SIG-M5 treated with dmso at 0.1 percent for 504 hours (cell line): ENCODE measurements at regions not wholly inside any gene's neighbourhood (a gene's known extent, or its start where the extent isn't known, plus 50 kb on each side); places are given as distances from the start of the nearest gene placed in this dataset.

Source experiments
- DNase-seq: peaks from one replicate; lab custom pipeline; 2025; ENCODE audit not compliant: unreplicated experiment; lab: John Stamatoyannopoulos, UW

- no peak for DNase-seq
Measured at GRCh38 chr17:73753751-73754496, 109.7 kb upstream of the SDK2 start.

- no peak for DNase-seq
Measured at GRCh38 chr17:73754886-73755400, 110.7 kb upstream of the SDK2 start.

GRCh38 chr17:73757420-73757819 is 113.2 kb upstream of the SDK2 start:
- no peak for DNase-seq

GRCh38 chr17:73758245-73758644 is 114.0 kb upstream of the SDK2 start:
- no peak for DNase-seq

GRCh38 chr17:73759324-73759723 is 115.1 kb upstream of the SDK2 start:
- no peak for DNase-seq

- no peak for DNase-seq
Measured at GRCh38 chr17:73759734-73760438, 115.6 kb upstream of the SDK2 start.

- DNase-seq: no peak
Measured at GRCh38 chr17:73760439-73760758, 116.2 kb upstream of the SDK2 start.

GRCh38 chr17:73765824-73766563 is 121.7 kb upstream of the SDK2 start:
- no peak for DNase-seq

GRCh38 chr17:73767696-73768095 is 123.5 kb upstream of the SDK2 start:
- DNase-seq: no peak

- no peak for DNase-seq
Measured at GRCh38 chr17:73768691-73769090, 124.4 kb upstream of the SDK2 start.

GRCh38 chr17:73769479-73769878 is 125.2 kb upstream of the SDK2 start:
- no peak for DNase-seq

- DNase-seq: no peak
Measured at GRCh38 chr17:73770115-73770848, 126.0 kb upstream of the SDK2 start.

- DNase-seq: no peak
Measured at GRCh38 chr17:73770849-73771229, 126.6 kb upstream of the SDK2 start.

- no peak for DNase-seq
Measured at GRCh38 chr17:73772107-73772705, 128.0 kb upstream of the SDK2 start.

GRCh38 chr17:73773702-73774101 is 129.5 kb upstream of the SDK2 start:
- no peak for DNase-seq

GRCh38 chr17:73774852-73775251 is 130.6 kb upstream of the SDK2 start:
- no peak for DNase-seq

GRCh38 chr17:73776351-73777130 is 132.3 kb upstream of the SDK2 start:
- no peak for DNase-seq

- DNase-seq: no peak
Measured at GRCh38 chr17:73777131-73777449, 132.8 kb upstream of the SDK2 start.

- DNase-seq: no peak
Measured at GRCh38 chr17:73782231-73782630, 138.0 kb upstream of the SDK2 start.
